HG02981 (cell line): ENCODE measurements at regions not wholly inside any gene's neighbourhood (a gene's known extent, or its start where the extent isn't known, plus 50 kb on each side); places are given as distances from the start of the nearest gene placed in this dataset.
"Not testable (repeated sequence)": the region's sequence is repeated elsewhere in the genome, so short reads cannot be mapped to it uniquely, and the experiment has no call there.

Source experiments
- ATAC-seq: cut with Tn5 transposase; IDR thresholded peaks from one replicate; pipeline ENCODE4 v1.9.1; 2021; ENCODE audit warnings: mild to moderate bottlenecking, moderate library complexity; ENCODE audit not compliant: unreplicated experiment

DNA sequence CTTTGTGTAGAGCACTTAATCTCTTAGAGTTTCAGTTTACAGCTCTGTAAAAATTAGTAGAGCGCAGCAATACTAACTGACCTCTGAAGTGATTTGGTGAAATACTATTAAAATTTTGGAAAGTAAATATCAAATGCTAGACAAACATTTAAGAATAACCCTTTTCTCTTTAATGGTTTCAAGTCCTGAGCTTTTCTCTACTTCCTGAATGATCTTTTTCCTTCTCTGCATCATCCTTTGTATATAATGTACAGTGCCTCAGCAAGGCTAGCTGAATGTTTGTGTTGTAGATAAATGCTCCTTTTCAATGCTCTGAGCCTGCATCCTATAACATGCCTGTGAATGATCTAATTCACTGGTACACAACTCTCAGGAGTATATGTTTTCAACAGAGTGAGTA, 272.9 kb downstream of the ADGRL2 start:
- no peak for ATAC-seq

DNA sequence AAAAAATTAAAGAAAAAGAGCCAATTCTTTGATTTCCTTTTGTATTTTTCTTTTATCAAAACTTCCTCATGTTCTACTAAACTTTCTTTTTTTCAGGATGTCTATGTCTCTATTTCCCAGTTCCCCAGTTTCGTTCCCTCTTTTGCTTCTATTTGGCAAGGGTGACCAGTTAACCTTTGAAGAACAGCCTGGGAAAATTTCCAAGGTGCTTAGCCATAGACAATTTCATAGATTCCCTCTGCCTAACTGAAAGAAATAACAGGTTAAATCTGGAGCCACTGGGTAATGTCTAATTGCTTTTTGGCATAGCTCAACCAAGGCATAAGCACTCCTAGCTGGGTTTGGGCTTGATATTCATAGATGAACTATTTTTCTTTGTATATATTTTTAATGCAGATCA, 272.3 kb downstream of the ADGRL2 start:
- ATAC-seq = no peak

DNA sequence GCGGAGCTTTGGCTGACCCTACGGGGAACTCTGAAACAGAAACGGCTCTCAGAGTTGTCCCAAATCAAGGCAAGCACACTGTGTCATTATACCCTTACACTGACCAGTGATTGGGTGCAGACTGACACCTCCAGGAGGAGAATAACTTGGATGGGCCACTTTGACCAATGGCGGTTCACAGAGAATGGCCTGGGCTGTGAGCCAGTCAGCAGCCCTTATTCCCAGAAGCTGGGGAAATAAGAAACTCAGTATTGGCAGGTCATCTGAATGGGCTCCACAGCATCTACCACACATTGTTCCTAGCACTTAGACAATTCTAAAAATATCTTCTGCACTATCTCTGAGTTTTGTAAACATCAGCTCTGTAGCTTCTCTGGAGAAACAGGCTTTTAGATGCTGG, 265.2 kb downstream of the ADGRL2 start:
- ATAC-seq = no peak

DNA sequence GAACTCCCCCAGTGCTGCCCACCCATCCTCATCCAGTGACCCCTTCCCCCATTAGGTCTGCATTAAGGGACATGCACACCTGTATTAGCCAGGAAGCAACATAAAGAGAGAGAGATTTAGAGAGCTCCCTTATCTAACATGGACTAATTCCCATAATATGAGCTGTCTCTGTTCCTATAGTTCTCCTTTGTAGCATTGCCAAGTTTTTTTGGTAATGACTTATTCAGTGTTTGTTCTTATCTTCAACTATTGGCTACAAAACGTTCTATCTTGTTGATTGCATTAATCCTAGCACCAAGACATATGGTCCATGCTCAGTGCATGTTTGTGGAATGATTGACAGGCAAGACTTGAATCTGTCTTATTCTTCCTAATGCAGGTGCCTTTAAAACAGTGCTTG, 264.0 kb downstream of the ADGRL2 start:
- ATAC-seq = no peak

DNA sequence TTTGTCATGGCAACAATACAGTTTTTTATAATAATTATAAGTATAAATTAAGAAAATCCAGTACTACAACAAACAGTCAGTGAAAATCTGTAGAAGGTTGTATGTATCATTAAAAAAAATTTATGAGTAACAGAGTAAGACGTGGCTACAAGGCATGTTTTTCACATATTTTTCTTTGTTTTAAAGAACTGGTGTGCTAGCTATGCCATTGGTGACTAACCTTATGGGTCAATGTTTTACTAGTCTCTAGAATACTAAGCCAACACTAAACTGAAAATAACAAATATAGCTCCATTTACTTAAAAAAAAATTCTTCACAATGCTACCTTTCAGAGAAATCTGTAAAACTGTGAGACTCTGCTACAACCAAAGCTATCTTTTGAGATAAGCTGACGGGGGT, 261.5 kb downstream of the ADGRL2 start:
- ATAC-seq = no peak

DNA sequence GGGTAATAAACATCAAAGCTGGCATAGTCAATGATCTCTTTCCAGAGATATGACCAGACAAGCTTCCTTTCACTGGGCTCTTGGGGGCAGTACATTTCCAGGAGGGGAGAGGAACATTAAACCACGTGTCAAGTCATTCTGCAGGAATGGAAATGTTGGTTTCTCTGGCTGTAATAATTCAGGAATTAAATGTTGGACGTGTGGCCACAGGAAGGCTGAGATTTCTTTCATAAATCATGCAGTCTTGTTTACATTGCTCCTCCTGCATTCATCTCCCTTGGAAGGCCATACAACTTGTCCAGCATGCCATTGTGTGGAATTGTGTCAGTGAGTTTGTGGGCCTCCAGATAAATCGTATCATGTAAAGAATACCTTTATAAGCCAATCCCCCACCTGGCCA, 259.2 kb downstream of the ADGRL2 start:
- ATAC-seq = no peak

DNA sequence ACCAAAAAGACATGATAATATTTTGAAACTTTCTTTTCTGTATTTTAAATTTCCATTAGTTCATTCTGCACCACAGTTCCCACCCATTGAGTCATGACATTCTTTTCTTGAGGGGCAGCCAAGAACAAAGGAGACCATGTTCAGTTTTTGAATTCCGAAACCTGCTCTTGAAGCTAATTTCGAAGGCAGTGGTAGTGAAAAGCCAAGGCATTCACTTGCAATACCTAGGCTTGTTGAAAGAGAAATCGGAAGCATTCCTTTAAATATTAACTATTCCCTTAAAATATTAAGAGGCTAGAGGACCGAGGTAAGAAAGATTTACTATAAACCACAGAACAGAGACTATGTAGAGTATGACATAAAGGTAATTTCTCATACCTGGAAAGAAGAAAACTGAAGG, 256.3 kb downstream of the ADGRL2 start:
- no peak for ATAC-seq

DNA sequence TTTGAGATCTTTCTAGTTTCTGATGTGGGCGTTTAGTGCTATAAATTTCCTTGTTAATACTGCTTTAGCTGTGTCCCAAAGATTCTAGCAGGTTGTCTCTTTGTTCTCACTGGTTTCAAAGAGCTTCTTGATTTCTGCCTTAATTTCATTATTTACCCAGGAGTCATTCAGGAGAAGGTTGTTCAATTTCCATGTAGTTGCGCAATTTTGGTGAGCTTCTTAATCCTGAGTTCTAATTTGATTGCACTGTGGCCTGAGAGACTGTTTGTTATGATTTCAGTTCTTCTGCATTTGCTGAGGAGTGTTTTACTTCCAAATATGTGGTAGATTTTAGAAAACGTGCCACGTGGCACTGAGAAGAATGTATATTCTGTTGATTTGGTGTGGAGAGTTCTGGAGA, 254.6 kb downstream of the ADGRL2 start:
- ATAC-seq = not testable (repeated sequence)

DNA sequence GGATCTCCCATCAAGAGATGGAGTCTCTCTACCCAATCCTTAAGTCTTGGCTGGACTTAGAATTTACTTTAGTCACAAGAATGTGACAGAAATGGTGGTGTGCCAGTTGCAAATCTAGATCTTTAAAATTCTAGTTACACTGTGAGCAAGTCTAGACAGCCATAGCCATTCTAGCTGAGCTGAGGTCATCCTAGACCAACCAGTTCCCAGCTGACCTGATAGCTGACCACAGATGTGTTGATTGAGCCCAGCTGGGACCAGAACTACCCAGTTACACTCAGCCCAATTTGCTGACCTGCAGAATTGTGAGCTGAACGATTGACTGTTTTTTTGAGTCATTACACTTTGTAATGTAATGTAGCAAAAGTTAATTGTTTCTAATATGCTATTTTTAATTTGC, 251.8 kb downstream of the ADGRL2 start:
- no peak for ATAC-seq

DNA sequence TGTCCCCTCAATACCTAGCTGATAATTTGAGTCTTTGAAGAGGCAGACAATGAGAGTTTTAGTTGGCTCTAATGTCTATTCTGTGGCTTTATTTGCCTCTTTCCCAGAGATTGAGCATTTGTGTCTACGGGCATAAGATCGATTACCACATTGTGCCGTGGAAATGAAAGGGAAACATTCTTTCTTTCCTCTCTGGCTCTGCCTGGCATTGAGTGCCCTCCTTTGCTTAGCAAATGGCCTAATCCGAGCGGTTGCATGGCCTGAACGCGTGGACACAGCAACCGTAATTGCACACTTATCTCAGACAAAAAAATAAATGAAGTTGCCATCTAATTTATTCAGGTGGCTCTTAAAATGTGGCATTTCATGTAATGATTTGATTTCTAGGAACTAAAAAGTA, 247.9 kb downstream of the ADGRL2 start:
- no peak for ATAC-seq

DNA sequence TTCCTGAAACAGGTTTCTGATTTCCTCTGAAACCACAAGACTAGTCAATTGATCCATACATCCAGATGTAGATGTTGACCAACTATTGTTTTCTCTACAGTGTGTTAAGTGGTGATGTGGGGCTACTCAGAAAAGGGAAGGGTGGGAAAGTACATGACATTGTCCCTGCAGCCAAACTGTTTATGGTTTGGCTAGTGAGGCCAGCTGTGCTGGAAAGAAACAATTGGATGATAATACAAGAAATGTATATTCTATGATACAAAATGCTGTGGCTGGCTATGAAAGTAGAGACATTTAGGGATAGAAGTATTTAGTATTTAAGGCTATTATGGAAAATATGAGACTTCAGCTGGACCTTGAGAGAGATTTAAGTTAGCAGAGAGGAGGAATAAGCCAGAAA, 244.5 kb downstream of the ADGRL2 start:
- no peak for ATAC-seq

DNA sequence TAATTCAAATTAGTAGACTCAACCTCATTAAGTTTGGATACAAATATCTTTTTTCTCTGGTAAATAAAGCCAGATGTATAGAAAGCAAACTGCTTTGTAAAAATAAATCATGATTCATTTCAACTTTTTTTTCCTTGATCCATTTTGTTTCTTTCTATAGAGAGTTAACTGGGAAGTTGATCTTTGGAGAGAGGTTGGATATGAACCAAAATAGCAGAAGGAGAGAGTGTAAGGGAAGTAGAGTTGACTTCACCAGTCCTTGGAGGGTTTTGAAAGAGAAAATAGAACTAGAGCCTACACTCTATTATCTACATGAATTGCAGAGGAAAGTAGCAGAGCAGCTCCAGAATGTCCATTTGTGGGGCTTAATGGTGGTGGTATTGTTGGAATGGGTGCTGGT, 243.8 kb downstream of the ADGRL2 start:
- no peak for ATAC-seq

DNA sequence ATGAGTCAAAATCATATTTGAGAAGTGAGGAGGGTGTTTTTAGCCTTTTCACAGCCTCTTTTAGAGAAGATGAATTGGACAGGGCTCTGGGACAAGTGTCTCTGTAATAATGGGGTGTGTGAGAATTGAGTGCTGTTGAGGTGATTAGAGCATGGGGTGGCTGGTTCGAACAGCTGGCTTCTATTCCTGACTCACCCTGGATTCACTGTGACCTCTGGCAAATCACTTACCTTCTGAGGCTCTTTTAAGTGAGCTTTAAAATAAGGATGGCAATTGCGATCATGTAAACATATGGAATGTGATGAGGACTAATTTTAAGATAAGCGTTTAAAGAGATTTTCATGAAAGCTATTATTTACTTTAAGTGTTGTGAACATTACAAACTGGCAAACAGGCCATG, 243.4 kb downstream of the ADGRL2 start:
- no peak for ATAC-seq

DNA sequence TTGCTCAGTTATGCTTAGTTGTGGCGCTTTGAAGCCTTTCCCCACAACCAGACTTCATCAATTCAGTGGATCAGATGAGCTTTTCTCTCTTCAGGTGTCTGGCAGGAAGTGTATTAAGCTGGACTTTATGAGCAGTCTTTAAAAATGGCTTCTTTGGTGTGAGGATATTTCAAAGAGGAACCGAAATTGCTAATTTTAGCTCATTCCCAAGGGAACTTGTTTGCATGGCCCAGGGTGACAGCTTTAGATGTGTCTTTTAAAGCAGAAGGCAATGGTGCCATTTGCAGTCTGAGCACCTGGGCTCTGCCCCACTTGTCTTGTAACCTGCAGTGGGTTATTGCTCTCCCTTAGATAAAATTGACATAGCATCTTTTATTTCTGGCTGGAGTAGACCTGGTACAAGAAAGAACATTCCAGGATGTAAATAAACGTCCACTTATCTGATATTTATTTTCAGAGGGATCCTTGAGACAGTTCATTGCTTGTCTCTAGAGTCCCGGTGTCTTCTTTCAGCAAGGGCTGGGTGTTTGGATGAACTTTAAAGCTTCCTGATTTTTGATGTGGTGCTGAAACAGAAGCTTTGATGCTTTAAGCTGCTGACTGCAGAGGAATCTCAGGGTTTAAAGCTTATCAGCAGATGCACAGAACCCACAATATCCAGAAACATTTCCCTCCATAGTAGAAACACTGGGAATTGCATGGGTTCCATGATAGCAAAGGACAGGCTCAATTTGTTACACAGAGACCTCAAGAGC, 241.7 kb downstream of the ADGRL2 start:
- ATAC-seq = no peak
